Effector memory CD8-positive, alpha-beta T cell (primary cell): ENCODE measurements at regions not wholly inside any gene's neighbourhood (a gene's known extent, or its start where the extent isn't known, plus 50 kb on each side); places are given as distances from the start of the nearest gene placed in this dataset.
"Not testable (repeated sequence)": the region's sequence is repeated elsewhere in the genome, so short reads cannot be mapped to it uniquely, and the experiment has no call there.

Experiments
- ATAC-seq: fragments of 150-1000 bp; cut with Tn5 transposase; replicated peaks from 2 replicates; pipeline ENCODE4 v1.10.0; 2021; ENCODE audit warnings: mild to moderate bottlenecking, moderate library complexity
- DNase-seq, 3 experiments: peaks; one replicate each; pipeline ENCODE4 v3.0.0; 2021
- H3K27ac Mint-ChIP-seq, 2 donors: one replicate each; pipeline ENCODE4 v1.8.0; 2022; ENCODE audit warnings: mild to moderate bottlenecking in 2 of 2, mixed read lengths in 2 of 2, moderate library complexity in 2 of 2
- H3K27me3 Mint-ChIP-seq, 2 donors: one replicate each; pipeline ENCODE4 v1.8.0; 2022; ENCODE audit warnings: mixed read lengths in 2 of 2
- H3K36me3 Mint-ChIP-seq: one replicate; pipeline ENCODE4 v1.8.0; 2022; ENCODE audit warnings: mild to moderate bottlenecking, moderate library complexity, mixed read lengths; ENCODE audit not compliant: insufficient read depth
- H3K4me1 Mint-ChIP-seq, 2 donors: one replicate each; pipeline ENCODE4 v1.8.0; 2022; ENCODE audit warnings: low read depth in 2 of 2, mixed read lengths in 2 of 2
- H3K4me3 Mint-ChIP-seq, 2 donors: one replicate each; pipeline ENCODE4 v1.8.0; 2022; ENCODE audit warnings: mild to moderate bottlenecking in 2 of 2, mixed read lengths in 2 of 2, moderate library complexity in 2 of 2
- H3K9me3 Mint-ChIP-seq, 2 donors: one replicate each; pipeline ENCODE4 v1.8.0; 2022; ENCODE audit warnings: mixed read lengths in 2 of 2

DNA sequence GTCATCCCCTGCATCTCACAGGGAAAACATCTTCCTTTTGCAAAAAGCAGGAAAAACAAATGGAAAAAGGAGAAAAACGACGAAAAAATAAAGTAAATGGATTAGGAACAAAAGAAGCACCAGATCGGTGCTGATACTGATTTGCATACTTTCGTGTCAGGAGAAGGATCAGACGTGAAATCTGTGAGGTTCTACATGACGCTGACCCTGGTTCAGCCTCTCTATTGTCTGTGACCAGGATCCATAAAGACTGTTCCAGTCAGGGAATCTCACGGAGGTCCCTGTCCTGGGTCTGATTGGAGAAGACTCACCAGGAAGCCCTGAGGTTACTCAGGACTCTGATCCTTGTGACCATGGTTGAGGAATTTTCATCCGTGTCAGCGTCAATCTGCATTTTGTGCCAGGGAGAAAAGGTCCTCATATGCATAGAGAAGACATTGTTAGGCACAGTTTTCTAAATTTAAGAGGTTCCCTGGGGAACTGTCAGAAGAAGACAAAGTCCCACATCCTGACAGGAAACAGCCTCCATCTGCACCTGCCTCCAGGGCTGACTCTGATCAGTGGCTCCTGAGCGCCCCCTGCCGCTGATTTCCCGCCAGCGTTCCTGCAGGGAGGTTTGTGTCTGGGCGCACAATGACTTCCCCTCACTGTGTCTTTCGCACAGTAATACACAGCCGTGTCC is 808.2 kb downstream of the TMEM121 start:
- not testable (repeated sequence) for ATAC-seq, H3K4me1 Mint-ChIP-seq, H3K4me3 Mint-ChIP-seq, H3K36me3 Mint-ChIP-seq, H3K27ac Mint-ChIP-seq, H3K9me3 Mint-ChIP-seq
- peaks cover 14 to 20% of the 10 kb centered on the region in 2 donors for H3K27me3 Mint-ChIP-seq
- DNase-seq: peak; percentile 41 to 45 (median 41)

- H3K9me3 Mint-ChIP-seq, ATAC-seq, H3K27ac Mint-ChIP-seq, H3K4me3 Mint-ChIP-seq, H3K4me1 Mint-ChIP-seq, H3K36me3 Mint-ChIP-seq, DNase-seq: not testable (repeated sequence)
- H3K27me3 Mint-ChIP-seq: peaks cover 14 to 15% of the 10 kb centered on the region in 2 donors
Observed at GRCh38 chr14:106335110-106335429, 808.7 kb downstream of the TMEM121 start.

GRCh38 chr14:106338775-106339174 is 812.4 kb downstream of the TMEM121 start:
- not testable (repeated sequence) for H3K4me3 Mint-ChIP-seq, ATAC-seq, H3K27ac Mint-ChIP-seq, H3K9me3 Mint-ChIP-seq, H3K4me1 Mint-ChIP-seq, DNase-seq, H3K36me3 Mint-ChIP-seq
- peaks cover 5 to 14% of the 10 kb centered on the region in 2 donors for H3K27me3 Mint-ChIP-seq

- not testable (repeated sequence) for H3K4me1 Mint-ChIP-seq, H3K36me3 Mint-ChIP-seq, H3K27ac Mint-ChIP-seq, H3K9me3 Mint-ChIP-seq, DNase-seq, ATAC-seq, H3K4me3 Mint-ChIP-seq
- peaks cover 5 to 32% of the 10 kb centered on the region in 2 donors for H3K27me3 Mint-ChIP-seq
Observed at GRCh38 chr14:106340658-106341057, 814.3 kb downstream of the TMEM121 start.

- not testable (repeated sequence) for DNase-seq, ATAC-seq, H3K4me3 Mint-ChIP-seq, H3K27ac Mint-ChIP-seq, H3K9me3 Mint-ChIP-seq, H3K36me3 Mint-ChIP-seq, H3K4me1 Mint-ChIP-seq
- H3K27me3 Mint-ChIP-seq: peaks cover 10 to 38% of the 10 kb centered on the region in 2 donors
Observed at GRCh38 chr14:106341161-106341560, 814.8 kb downstream of the TMEM121 start.

- Mint-ChIP-seq H3K4me3 (no peak overlapping the region), H3K36me3 (no peaks in the 10 kb centered on the region), H3K27me3 (peaks cover 31 to 62% of the 10 kb centered on the region in 2 donors), H3K9me3 (no peaks in the 10 kb centered on the region), H3K27ac (no peak overlapping the region), H3K4me1 (no peaks in the 10 kb centered on the region)
- ATAC-seq: no peak
- DNase-seq: no peak
Observed at GRCh38 chr14:106343626-106344025, 817.2 kb downstream of the TMEM121 start.

DNA sequence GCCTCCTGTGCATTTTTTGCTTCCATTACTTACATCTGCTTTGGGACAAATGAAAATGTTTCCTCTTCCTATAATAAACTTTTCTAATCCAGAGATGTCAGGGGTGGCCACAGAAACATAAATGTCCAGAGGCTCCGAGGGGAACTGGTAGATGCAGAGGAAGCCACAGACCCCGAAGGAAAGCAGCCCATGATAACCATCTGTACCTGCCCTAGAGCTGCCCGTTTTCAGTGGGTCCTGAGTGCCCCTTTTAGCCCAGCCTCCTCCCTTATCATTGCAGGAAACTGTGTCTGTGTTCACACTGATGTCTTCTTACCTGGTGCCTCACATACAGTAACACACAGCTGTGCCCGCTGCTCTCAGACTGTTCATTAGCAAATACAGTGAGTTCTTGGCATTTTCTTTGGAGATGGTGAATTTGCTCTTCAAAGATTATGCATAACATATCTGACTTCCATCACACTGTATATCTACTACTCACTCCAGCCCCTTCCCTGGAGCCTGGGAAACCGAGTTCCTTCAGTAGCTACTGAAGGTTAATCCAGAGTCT is 817.8 kb downstream of the TMEM121 start:
- H3K4me3 Mint-ChIP-seq, H3K36me3 Mint-ChIP-seq, DNase-seq, H3K27ac Mint-ChIP-seq, H3K4me1 Mint-ChIP-seq, ATAC-seq, H3K9me3 Mint-ChIP-seq: not testable (repeated sequence)
- peaks cover 32 to 66% of the 10 kb centered on the region in 2 donors for H3K27me3 Mint-ChIP-seq

- not testable (repeated sequence) for H3K4me3 Mint-ChIP-seq, H3K36me3 Mint-ChIP-seq, DNase-seq, H3K4me1 Mint-ChIP-seq, ATAC-seq, H3K27ac Mint-ChIP-seq, H3K9me3 Mint-ChIP-seq
- H3K27me3 Mint-ChIP-seq: peaks cover 32 to 66% of the 10 kb centered on the region in 2 donors
Observed at GRCh38 chr14:106344791-106345479, 818.6 kb downstream of the TMEM121 start.

GRCh38 chr14:106346084-106346483 is 819.7 kb downstream of the TMEM121 start:
- Mint-ChIP-seq H3K27me3 (peaks cover 27 to 70% of the 10 kb centered on the region in 2 donors), H3K9me3 (no peaks in the 10 kb centered on the region), H3K4me1 (peaks cover 0 to 4% of the 10 kb centered on the region in 2 donors), H3K4me3 (no peak overlapping the region), H3K27ac (no peak overlapping the region), H3K36me3 (no peaks in the 10 kb centered on the region)
- ATAC-seq: no peak
- no peak for DNase-seq

GRCh38 chr14:106346534-106347290 is 820.3 kb downstream of the TMEM121 start:
- Mint-ChIP-seq H3K27ac (no peak overlapping the region), H3K9me3 (no peaks in the 10 kb centered on the region), H3K4me3 (no peak overlapping the region), H3K27me3 (peaks cover 27 to 76% of the 10 kb centered on the region in 2 donors), H3K36me3 (no peaks in the 10 kb centered on the region), H3K4me1 (peaks cover 0 to 4% of the 10 kb centered on the region in 2 donors)
- DNase-seq (no peak), ATAC-seq (no peak)

GRCh38 chr14:106347291-106347778 is 821.0 kb downstream of the TMEM121 start:
- no peaks in the 10 kb centered on the region for H3K36me3 Mint-ChIP-seq
- DNase-seq (no peak), ATAC-seq (no peak)
- H3K27me3 Mint-ChIP-seq: peaks cover 27 to 78% of the 10 kb centered on the region in 2 donors
- H3K4me1 Mint-ChIP-seq: peaks cover 0 to 4% of the 10 kb centered on the region in 2 donors
- no peak overlapping the region for H3K4me3 Mint-ChIP-seq
- H3K9me3 Mint-ChIP-seq: no peaks in the 10 kb centered on the region
- no peak overlapping the region for H3K27ac Mint-ChIP-seq

DNA sequence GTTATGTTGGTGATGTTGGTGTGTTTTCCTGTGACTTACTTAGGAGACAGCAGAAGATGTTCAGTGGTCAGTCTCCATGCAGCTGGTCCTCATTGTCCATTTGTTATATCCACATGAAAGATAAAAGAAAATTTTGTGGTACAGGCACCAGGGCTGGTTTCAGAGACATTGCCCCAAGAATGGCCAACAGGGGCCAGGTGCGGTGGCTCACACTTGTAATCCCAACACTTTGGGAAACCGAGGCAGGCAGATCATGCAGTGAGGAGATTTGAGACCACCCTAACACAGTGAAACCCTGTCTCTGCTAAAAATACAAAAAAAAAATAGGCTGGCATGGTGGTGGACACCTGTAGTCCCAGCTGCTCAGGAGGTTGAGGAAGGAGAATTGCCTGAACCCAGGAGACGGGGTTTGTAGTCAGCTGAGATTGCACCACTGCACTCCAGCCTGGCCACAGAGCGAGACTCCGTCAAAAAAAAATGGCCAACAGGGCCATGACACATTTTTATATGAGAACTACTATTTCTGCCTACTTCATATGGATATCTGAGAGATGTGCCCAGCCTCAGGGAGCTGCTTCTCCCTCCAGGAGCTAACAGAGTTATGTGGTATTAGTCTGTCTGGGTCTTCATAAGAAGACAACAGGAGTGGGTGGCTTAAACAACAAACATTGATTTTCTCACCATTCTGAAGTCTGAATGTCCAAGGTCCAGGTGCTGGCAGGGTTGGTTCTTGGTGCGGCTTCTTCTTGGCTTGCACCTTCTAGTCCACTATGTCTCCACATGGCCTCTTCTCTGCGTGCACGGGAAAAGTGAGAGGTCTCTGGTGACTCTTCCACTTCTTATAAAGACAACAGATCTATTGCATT is 821.7 kb downstream of the TMEM121 start:
- Mint-ChIP-seq H3K4me3 (no peak overlapping the region), H3K4me1 (peaks cover 0 to 4% of the 10 kb centered on the region in 2 donors), H3K9me3 (no peaks in the 10 kb centered on the region), H3K27ac (no peak overlapping the region), H3K36me3 (no peaks in the 10 kb centered on the region), H3K27me3 (peaks cover 27 to 70% of the 10 kb centered on the region in 2 donors)
- DNase-seq (no peak), ATAC-seq (no peak)
